SJCRH30 (cell line): ENCODE measurements at regions not wholly inside any gene's neighbourhood (a gene's known extent, or its start where the extent isn't known, plus 50 kb on each side); places are given as distances from the start of the nearest gene placed in this dataset.

Experiments used
- DNase-seq, 2 experiments: peaks; one replicate each; pipeline ENCODE4 v3.0.0-alpha.2; 2015 to 2020
- H3K27ac ChIP-seq: fragments of 250-450 bp; sonication (Bioruptor Pico); 2 replicates; pipeline ENCODE4 v1.5.1; 2020; ENCODE audit warnings: mild to moderate bottlenecking, moderate library complexity
- H3K27me3 ChIP-seq: fragments of 250-450 bp; sonication (Bioruptor Pico); 2 replicates; pipeline ENCODE4 v1.5.1; 2020; ENCODE audit warnings: mild to moderate bottlenecking, moderate library complexity
- H3K36me3 ChIP-seq: fragments of 250-450 bp; sonication (Bioruptor Pico); 2 replicates; pipeline ENCODE4 v1.5.1; 2020; ENCODE audit warnings: mild to moderate bottlenecking, moderate library complexity
- H3K4me1 ChIP-seq: fragments of 250-450 bp; sonication (Bioruptor Pico); 2 replicates; pipeline ENCODE4 v1.5.1; 2020; ENCODE audit warnings: mild to moderate bottlenecking, moderate library complexity
- H3K4me3 ChIP-seq: fragments of 250-450 bp; sonication (Bioruptor Pico); 2 replicates; pipeline ENCODE4 v1.5.1; 2020; ENCODE audit warnings: mild to moderate bottlenecking, moderate library complexity
- H3K9me3 ChIP-seq: fragments of 250-450 bp; sonication (Bioruptor Pico); replicated peaks from 2 replicates; pipeline ENCODE4 v1.5.1; 2020; ENCODE audit warnings: mild to moderate bottlenecking, moderate library complexity

DNA sequence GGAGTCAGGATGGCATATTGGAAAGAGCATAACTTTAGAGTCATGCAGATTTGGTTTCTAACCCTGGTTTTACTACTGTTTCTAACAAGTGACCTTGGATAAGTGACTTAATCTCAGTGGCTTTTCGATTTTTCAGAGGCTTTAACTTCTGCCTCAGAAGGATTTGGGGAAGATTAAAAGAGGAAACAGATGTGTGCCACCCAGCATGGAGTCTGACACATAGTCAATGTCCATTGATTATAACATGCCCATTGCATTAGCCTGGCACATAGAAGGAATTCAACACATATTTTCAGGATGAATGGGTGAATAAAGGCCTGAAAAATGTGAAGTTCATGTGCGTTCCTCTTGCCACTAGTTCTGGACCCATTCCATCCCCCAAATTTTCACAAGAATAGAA, 438.2 kb downstream of the EPHA4 start:
- DNase-seq, result peak; percentile 30 to 77
- no peaks in the 10 kb centered on the region for H3K9me3 ChIP-seq

DNA sequence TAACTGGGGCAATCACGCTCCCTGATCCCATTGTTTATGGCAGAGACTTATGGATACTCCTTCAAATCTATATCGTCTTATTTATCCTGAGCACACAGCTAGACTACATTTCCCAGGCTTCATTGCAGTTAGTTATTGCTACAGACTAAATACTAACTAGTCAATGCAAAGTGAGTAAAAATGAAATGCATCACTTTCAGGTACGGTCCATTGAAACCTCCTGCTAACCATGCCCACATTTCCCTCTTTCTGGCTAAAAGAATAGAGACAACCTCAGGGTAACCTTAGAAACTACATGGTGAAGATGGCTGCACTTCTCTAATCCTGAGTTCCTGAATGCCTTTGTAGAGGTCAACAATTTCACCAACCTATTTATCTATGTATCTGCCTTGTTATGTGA, 437.4 kb downstream of the EPHA4 start:
- Histone ChIP-seq H3K4me3 (no peak overlapping the region), H3K36me3 (no peaks in the 10 kb centered on the region), H3K9me3 (no peaks in the 10 kb centered on the region), H3K4me1 (peaks cover 29% of the 10 kb centered on the region), H3K27me3 (no peaks in the 10 kb centered on the region), H3K27ac (no peak overlapping the region)
- DNase-seq, result no peak

More for the DNA sequence above, 438.2 kb downstream of the EPHA4 start:
- no peak overlapping the region for H3K4me3 ChIP-seq
- H3K36me3 ChIP-seq, result no peaks in the 10 kb centered on the region
- H3K27me3 ChIP-seq, result no peaks in the 10 kb centered on the region
- no peak overlapping the region for H3K27ac ChIP-seq
- peaks cover 29% of the 10 kb centered on the region for H3K4me1 ChIP-seq

DNA sequence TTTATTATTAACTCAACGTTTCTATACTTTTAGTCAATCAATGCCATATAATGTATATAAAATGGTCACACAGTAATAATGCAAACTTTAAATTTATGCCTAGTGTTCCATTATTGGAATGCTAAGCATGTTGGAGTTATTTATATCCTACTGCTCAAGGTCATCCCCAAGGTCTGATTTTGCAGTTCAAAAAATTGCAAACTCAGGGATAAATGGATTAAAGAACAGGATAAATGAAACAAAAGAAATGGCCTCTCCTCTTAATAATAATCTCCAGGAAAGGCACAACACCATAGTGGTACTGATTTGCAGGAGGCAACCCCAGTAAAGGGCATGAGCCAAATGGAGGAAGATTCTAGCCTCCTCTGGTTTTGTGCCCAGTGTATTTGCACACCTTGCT, 436.4 kb downstream of the EPHA4 start:
- Histone ChIP-seq H3K36me3 (no peaks in the 10 kb centered on the region), H3K4me1 (peaks cover 26% of the 10 kb centered on the region), H3K4me3 (no peak overlapping the region), H3K9me3 (no peaks in the 10 kb centered on the region), H3K27me3 (no peaks in the 10 kb centered on the region), H3K27ac (no peak overlapping the region)
- DNase-seq, result no peak

DNA sequence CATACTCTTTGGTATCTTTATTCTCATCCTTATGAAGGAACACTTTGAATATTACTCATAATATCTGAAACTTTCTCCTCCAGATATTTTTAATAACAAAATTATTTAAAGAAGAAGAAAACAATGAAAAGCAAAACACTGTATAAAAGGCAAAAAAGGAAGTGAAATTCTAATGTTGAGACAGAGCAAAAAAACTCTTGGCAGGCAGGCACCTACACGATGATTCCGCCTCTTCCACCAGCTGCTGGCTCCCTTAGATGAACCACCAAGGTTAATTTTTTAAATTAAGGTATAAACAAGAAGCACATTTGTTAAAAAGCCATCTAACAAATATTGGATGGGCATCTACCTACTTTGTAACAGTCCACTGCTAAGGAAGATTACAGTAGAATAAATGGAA, 434.7 kb downstream of the EPHA4 start:
- H3K4me1 ChIP-seq, result peaks cover 22% of the 10 kb centered on the region
- DNase-seq, result no peak
- no peaks in the 10 kb centered on the region for H3K9me3 ChIP-seq
- no peak overlapping the region for H3K27ac ChIP-seq
- H3K27me3 ChIP-seq, result no peaks in the 10 kb centered on the region
- no peak overlapping the region for H3K4me3 ChIP-seq
- no peaks in the 10 kb centered on the region for H3K36me3 ChIP-seq

DNA sequence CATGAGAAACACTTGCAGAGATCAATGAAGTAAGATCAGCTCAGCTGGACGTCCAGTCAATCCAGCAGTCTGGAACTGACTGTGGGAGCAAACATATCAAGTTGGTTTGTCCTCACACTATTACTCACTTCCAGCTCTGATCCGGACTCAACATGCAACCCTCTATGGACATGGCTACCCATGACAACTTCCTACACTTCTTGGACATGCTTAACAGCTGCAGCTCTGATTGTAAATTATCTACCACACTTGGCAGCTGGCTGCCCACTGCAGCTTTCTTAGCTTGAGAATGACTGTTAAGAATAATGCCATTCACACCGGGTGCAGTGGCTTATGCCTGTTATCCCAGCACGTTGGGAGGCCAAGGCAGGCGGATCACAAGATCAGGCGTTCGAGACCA, 429.8 kb downstream of the EPHA4 start:
- no peaks in the 10 kb centered on the region for H3K27me3 ChIP-seq
- H3K9me3 ChIP-seq, result no peaks in the 10 kb centered on the region
- no peak overlapping the region for H3K27ac ChIP-seq
- no peak overlapping the region for H3K4me3 ChIP-seq
- peak; percentile 8 to 41 for DNase-seq
- H3K4me1 ChIP-seq, result 0 out of 2 replicates have a peak, but pooled peaks cover 2% of the 10 kb centered on the region
- H3K36me3 ChIP-seq, result peaks cover 3% of the 10 kb centered on the region; the same call in 1 of the 2 replicates

DNA sequence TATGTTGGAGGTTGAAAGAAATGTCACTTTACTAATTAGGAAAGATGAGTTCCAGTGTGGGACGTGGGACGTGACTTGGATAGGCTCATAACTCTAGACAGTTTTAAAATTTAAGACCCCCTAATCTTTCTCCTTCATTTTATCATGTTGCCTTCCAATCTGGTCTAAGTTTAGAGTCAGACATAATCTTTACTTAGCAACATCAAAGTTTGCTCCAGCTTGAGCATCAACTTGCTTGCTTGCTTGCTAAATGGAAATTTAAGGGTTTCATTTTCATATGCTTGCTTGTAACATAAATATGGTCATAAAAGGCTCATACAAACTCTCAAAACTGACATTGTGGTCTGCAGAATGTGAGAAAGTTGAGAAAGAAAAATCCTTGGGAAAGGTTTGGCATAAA, 428.9 kb downstream of the EPHA4 start:
- Histone ChIP-seq H3K4me1 (0 out of 2 replicates have a peak, but pooled peaks cover 2% of the 10 kb centered on the region), H3K9me3 (no peaks in the 10 kb centered on the region), H3K27me3 (no peaks in the 10 kb centered on the region), H3K27ac (no peak overlapping the region), H3K36me3 (peaks cover 3% of the 10 kb centered on the region; the same call in 1 of the 2 replicates), H3K4me3 (no peak overlapping the region)
- no peak for DNase-seq

DNA sequence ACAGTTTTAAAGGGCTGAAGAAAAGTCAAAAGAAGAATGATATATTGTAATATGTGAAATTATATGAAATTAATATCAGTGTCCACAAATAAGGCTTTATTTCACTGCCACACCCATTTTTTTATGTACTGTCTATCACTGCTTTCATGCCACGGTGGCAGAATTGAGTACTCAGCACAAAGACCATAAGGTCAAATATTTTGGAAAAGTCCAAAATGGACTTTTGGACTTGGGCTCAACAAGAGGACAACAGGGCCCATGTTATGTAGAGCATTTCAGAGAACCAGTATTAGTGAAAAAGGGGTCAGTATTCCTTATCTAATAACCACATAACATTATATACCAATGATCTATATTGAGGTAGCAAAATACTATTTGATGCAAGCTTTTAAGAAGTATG, 427.2 kb downstream of the EPHA4 start:
- H3K9me3 ChIP-seq, result no peaks in the 10 kb centered on the region
- H3K4me3 ChIP-seq, result no peak overlapping the region
- 0 out of 2 replicates have a peak, but pooled peaks cover 2% of the 10 kb centered on the region for H3K4me1 ChIP-seq
- H3K27me3 ChIP-seq, result no peaks in the 10 kb centered on the region
- no peak overlapping the region for H3K27ac ChIP-seq
- DNase-seq, result no peak
- peaks cover 3% of the 10 kb centered on the region; the same call in 1 of the 2 replicates for H3K36me3 ChIP-seq

DNA sequence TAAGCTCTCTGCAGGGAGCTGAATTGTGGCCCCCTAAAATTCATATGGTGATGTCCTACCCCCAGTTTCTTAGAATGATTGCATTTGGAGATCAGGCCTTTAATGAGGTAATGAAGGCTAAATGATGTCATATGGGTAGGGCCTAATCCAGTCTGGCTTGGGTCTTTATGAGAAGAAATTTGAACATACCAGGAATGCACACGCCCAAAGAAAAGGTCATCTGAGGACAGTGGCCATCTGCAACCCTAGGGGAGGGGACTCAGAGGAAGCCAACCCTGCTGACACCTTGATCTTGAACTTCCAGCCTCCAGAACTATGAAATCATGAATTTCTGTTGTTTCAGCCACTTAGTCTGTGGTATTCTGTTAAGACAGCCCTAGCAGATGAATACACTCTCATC, 426.7 kb downstream of the EPHA4 start:
- H3K4me3 ChIP-seq, result no peak overlapping the region
- 0 out of 2 replicates have a peak, but pooled peaks cover 2% of the 10 kb centered on the region for H3K4me1 ChIP-seq
- DNase-seq, result peak in 1 of 2 experiments; percentile 13
- H3K36me3 ChIP-seq, result peaks cover 3% of the 10 kb centered on the region; the same call in 1 of the 2 replicates
- no peaks in the 10 kb centered on the region for H3K27me3 ChIP-seq
- H3K27ac ChIP-seq, result no peak overlapping the region
- no peaks in the 10 kb centered on the region for H3K9me3 ChIP-seq

DNA sequence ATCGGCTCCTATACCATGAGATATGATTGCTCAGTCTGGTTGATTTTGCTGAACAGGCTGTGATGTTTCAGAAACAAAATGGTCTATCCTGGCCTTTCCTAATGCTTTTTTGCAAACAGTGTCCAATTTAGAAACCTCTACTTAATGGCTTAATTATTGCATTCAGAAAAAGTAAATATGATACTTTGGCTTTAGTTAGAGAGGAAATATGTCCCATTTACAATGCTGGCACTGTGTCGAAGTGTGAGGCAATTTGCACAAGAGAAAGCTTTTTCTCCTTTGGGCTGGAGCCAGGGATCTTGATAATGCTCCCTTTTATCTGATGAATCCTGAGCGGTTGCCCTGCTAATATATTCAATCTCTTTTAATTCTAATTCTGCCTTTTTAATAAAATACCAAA, 418.9 kb downstream of the EPHA4 start:
- Histone ChIP-seq H3K4me1 (no peaks in the 10 kb centered on the region), H3K9me3 (no peaks in the 10 kb centered on the region), H3K36me3 (no peaks in the 10 kb centered on the region), H3K27ac (no peak overlapping the region), H3K4me3 (no peak overlapping the region), H3K27me3 (no peaks in the 10 kb centered on the region)
- peak in 1 of 2 experiments; percentile 7 for DNase-seq

DNA sequence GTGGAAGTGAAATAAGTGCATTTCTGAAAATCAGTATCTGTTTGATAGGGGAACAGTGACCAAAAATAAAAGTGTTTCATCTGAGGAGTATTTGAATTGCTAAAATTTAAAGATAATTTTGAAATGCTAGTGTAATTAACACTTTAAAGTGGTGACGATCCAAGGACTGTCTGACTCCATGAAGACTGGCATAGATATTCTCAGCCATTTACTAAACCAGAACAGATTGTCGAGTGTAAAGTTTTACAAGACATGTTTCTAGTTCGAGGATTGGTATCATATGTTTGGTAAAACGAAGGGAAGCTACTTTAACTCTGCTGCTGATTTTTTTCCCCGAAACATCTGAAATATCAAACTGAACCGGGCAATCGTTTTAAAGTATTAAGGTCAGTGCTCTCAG, 417.9 kb downstream of the EPHA4 start:
- no peak for DNase-seq
- Histone ChIP-seq H3K36me3 (no peaks in the 10 kb centered on the region), H3K9me3 (no peaks in the 10 kb centered on the region), H3K27ac (no peak overlapping the region), H3K4me3 (no peak overlapping the region), H3K4me1 (no peaks in the 10 kb centered on the region), H3K27me3 (no peaks in the 10 kb centered on the region)

DNA sequence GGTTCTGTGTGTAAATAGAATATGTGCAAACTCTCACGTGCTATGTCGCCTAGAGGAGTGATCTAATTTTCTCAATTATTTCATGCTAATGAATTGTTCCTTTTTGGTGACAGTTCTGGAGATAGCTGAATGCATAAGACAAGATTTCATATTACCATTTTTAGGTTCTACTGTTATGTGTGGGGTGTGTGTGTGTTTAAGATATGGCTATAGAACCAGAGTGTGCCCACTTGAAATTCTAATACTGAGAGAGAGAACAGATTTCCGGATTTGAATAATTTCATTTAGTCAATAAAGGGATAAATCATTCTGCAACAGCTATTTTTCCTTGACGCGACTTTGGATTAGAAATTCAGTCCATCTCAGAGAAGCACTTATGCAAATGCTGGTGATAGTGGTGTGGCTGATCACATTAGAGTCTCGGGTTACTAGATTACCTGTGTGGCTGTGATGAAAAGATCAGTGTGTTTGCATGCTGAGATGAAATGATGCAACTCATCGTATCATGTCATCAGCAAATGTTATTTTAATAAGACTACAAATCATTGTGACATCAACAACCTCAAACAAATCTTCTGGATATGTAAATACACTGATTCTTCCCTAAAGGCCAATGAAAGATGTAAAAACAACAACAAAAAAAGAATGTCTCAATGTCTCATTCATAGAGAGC, 415.9 kb downstream of the EPHA4 start:
- no peaks in the 10 kb centered on the region for H3K4me1 ChIP-seq
- H3K27me3 ChIP-seq, result no peaks in the 10 kb centered on the region
- H3K36me3 ChIP-seq, result no peaks in the 10 kb centered on the region
- no peak overlapping the region for H3K4me3 ChIP-seq
- no peak overlapping the region for H3K27ac ChIP-seq
- DNase-seq, result no peak
- no peaks in the 10 kb centered on the region for H3K9me3 ChIP-seq

DNA sequence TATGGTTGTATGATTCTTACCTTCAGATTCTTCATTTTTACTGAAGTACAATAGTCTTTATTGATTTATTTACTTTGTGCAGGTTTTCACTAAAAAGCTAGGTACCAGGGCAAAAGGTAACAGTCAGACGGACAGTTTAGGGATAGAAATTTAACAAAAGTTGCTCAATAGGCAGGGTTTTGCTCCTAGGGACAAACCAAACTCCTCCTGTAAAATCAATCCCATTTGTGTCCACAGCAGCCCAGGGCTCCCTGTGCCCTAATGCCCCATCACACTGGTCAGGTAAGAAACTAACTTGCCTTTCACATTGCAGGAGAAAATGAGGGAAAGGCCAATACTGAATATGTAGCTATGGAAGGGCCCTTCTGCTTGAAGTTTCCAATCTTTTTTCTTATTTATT, 410.9 kb downstream of the EPHA4 start:
- no peaks in the 10 kb centered on the region for H3K4me1 ChIP-seq
- no peaks in the 10 kb centered on the region for H3K27me3 ChIP-seq
- no peak overlapping the region for H3K27ac ChIP-seq
- no peak overlapping the region for H3K4me3 ChIP-seq
- no peak for DNase-seq
- H3K9me3 ChIP-seq, result no peaks in the 10 kb centered on the region
- no peaks in the 10 kb centered on the region for H3K36me3 ChIP-seq

DNA sequence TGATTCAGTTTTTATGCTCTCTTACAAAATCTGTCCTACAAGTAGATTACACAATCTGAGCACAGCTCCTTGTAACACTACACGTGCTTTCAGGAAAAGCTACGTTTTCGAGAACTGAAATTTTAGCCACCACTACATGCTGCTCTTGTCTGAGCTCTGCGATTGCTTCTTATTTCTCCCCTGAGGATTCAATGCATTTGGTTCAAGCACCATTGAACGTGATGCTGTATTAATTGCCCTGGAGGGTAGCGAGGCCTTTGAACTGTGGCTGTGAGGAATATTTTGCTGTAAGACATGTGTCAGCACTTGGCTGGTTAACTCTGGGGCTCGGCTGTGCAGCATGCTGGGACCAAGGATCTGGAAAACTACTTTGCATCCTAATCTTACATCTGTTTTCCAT, 405.8 kb downstream of the EPHA4 start:
- no peak overlapping the region for H3K27ac ChIP-seq
- DNase-seq, result no peak
- no peak overlapping the region for H3K4me3 ChIP-seq
- H3K9me3 ChIP-seq, result no peaks in the 10 kb centered on the region
- no peaks in the 10 kb centered on the region; the same call in 1 of the 2 replicates for H3K4me1 ChIP-seq
- H3K27me3 ChIP-seq, result no peaks in the 10 kb centered on the region
- H3K36me3 ChIP-seq, result no peaks in the 10 kb centered on the region

DNA sequence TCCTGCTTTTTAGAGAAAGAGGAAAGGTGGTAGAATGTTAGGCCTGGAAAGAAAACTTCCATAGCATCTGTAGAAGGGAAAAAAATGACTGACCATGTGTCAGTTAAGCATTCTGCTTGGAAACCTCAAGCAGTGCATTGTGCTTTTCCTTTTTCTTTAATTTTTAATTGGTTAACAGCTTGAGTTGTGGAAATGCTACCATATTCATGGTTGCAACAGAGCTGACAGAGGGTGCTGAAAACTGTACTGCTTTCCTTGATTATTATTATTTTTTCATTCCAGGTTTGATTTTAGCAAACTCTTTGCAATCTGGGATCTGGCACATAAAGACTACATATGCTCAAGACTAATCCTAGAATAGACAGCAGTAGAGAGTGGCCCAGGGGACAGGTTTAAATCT, 404.5 kb downstream of the EPHA4 start:
- no peaks in the 10 kb centered on the region for H3K9me3 ChIP-seq
- H3K4me1 ChIP-seq, result no peaks in the 10 kb centered on the region; the same call in 1 of the 2 replicates
- no peak for DNase-seq
- no peak overlapping the region for H3K4me3 ChIP-seq
- H3K27ac ChIP-seq, result no peak overlapping the region
- H3K27me3 ChIP-seq, result no peaks in the 10 kb centered on the region
- no peaks in the 10 kb centered on the region for H3K36me3 ChIP-seq

DNA sequence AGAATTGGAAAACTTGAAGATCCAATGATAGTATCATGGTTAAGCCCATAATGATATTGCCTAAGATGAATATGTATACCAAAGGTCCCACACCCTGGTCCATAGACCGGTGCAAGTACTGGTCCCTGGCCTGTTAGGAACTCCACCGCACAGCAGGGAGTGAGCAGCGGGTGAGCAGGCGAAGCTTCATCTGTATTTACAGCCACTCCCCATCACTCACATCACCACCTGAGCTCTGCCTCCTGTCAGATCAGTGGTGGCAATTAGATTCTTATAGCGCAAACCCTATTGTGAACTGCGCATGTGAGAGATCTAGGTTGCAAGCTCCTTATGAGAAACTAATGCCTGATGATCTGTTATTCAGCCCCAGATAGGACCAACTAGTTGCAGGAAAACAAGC, 402.4 kb downstream of the EPHA4 start:
- Histone ChIP-seq H3K9me3 (no peaks in the 10 kb centered on the region), H3K36me3 (no peaks in the 10 kb centered on the region), H3K27ac (no peak overlapping the region), H3K4me1 (no peaks in the 10 kb centered on the region; the same call in 1 of the 2 replicates), H3K27me3 (no peaks in the 10 kb centered on the region), H3K4me3 (no peak overlapping the region)
- no peak for DNase-seq

DNA sequence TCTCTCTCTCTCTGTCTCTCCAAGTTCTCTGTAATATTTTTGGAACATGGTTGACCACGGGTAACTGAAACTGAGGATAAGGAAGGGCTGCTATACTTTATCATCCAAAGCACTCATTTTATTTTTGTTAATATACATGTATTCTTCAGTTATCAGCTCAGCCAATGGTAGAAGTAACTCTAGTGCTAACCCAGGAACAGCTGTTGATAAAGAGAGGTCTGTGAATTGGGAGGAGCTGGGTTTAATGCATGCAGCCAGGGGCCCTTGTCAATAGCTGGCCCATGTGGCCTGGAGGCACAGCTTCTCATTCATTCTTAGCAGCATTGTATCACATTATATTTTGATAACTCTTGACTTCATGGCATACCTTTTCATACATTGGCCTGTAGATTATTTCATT, 401.6 kb downstream of the EPHA4 start:
- Histone ChIP-seq H3K27ac (no peak overlapping the region), H3K4me1 (no peaks in the 10 kb centered on the region; the same call in 1 of the 2 replicates), H3K27me3 (no peaks in the 10 kb centered on the region), H3K9me3 (no peaks in the 10 kb centered on the region), H3K36me3 (no peaks in the 10 kb centered on the region), H3K4me3 (no peak overlapping the region)
- peak; percentile 7 to 34 for DNase-seq
